GM12878 (cell line): ENCODE measurements at regions not wholly inside any gene's neighbourhood (a gene's known extent, or its start where the extent isn't known, plus 50 kb on each side); places are given as distances from the start of the nearest gene placed in this dataset.

Experiments used
- CEBPB ChIP-seq, 2 experiments: fragments of 150-350 bp in 1 of 2; IDR thresholded peaks; 2 replicates each; pipeline ENCODE4 v1.6.1; 2012 to 2014; ENCODE audit warnings: low read depth in 2 of 2, low read length in 2 of 2, borderline replicate concordance in 1 of 2, inconsistent platforms in 1 of 2
- CTCF ChIP-seq, 3 experiments: IDR thresholded peaks in 2 of 3; conservative IDR thresholded peaks in 1 of 3; 2 replicates each; pipeline ENCODE4 v1.5.1; 2011; ENCODE audit warnings: low read depth in 3 of 3, low read length in 3 of 3, mild to moderate bottlenecking in 3 of 3, control low read depth in 2 of 3, moderate library complexity in 2 of 3, inconsistent platforms in 1 of 3, mixed read lengths in 1 of 3; ENCODE audit not compliant: control insufficient read depth in 2 of 3, insufficient read depth in 1 of 3; ENCODE audit errors: extremely low read depth in 1 of 3
- MTA2 ChIP-seq: fragments of 450-650 bp; IDR thresholded peaks from 2 replicates; pipeline ENCODE4 v1.6.1; 2016; ENCODE audit warnings: low read depth, mild to moderate bottlenecking, moderate library complexity
- NR2F1 ChIP-seq: fragments of 450-650 bp; conservative IDR thresholded peaks from 2 replicates; pipeline ENCODE4 v1.6.1; 2017; ENCODE audit warnings: mild to moderate bottlenecking
- RBBP5 ChIP-seq: fragments of 200-600 bp; sonication (generic); conservative IDR thresholded peaks from 2 replicates; pipeline ENCODE4 v1.6.1; 2016
- RUNX3 ChIP-seq: IDR thresholded peaks from 2 replicates; pipeline ENCODE4 v1.6.1; 2012; ENCODE audit warnings: low read length, inconsistent platforms
- SKIL ChIP-seq: fragments of 450-650 bp; IDR thresholded peaks from 2 replicates; pipeline ENCODE4 v1.6.1; 2017; ENCODE audit warnings: mild to moderate bottlenecking, low read depth, inconsistent platforms; ENCODE audit not compliant: poor library complexity, severe bottlenecking
- TCF7 ChIP-seq: IDR thresholded peaks from 2 replicates; pipeline ENCODE4 v1.6.1; 2014; ENCODE audit warnings: antibody characterized with exemption, borderline replicate concordance
- TF ChIP-seq, protein P1 (sequence below): fragments of 450-650 bp; formaldehyde crosslinking; IDR thresholded peaks from 2 replicates; pipeline ENCODE4 v1.4.0; 2022; ENCODE audit warnings: mild to moderate bottlenecking, moderate library complexity
- TF ChIP-seq, protein P2 (sequence below): IDR thresholded peaks from 2 replicates; pipeline ENCODE4 v1.6.1; 2011; ENCODE audit warnings: low read depth, mild to moderate bottlenecking, low read length, moderate library complexity, borderline replicate concordance; ENCODE audit errors: extremely low read depth

DNA sequence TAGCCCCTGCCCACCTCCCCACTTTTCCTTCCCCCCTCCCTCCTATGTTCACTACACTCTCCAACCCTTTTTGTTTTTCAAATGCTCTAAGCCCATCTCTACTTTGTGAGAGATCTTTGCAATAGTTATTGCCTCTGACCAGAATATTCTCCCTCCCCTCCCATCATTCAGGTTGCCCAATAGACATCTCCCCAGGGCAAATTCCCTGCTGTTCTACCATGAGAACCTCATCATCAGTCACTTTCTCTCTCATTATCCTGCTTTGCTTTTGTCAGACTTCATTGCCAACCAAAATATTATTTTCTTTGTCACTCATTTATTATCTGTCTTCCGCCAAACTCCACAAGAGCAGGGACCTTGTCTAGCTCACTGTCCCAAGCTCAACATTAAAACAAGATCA is 268.2 kb upstream of the PPARGC1A start (continued):
- TF ChIP-seq, protein P1, sequence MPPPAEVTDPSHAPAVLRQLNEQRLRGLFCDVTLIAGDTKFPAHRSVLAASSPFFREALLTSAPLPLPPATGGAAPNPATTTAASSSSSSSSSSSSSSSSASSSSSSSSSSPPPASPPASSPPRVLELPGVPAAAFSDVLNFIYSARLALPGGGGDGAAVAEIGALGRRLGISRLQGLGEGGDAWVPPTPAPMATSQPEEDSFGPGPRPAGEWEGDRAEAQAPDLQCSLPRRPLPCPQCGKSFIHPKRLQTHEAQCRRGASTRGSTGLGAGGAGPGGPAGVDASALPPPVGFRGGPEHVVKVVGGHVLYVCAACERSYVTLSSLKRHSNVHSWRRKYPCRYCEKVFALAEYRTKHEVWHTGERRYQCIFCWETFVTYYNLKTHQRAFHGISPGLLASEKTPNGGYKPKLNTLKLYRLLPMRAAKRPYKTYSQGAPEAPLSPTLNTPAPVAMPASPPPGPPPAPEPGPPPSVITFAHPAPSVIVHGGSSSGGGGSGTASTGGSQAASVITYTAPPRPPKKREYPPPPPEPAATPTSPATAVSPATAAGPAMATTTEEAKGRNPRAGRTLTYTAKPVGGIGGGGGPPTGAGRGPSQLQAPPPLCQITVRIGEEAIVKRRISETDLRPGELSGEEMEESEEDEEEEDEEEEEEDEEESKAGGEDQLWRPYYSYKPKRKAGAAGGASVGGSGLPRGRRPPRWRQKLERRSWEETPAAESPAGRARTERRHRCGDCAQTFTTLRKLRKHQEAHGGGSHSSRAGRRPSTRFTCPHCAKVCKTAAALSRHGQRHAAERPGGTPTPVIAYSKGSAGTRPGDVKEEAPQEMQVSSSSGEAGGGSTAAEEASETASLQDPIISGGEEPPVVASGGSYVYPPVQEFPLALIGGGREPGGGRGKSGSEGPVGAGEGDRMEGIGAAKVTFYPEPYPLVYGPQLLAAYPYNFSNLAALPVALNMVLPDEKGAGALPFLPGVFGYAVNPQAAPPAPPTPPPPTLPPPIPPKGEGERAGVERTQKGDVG = no peak
- TF ChIP-seq RUNX3 (no peak), CTCF (IDR thresholded peaks at IDR 0.05 in 2 of 3, conservative IDR thresholded peaks at IDR 0.05 in 1 of 3; ENCODE audit: control insufficient read depth in 2 of 3, extremely low read depth in 1 of 3, insufficient read depth in 1 of 3, low read depth in 3 of 3, low read length in 3 of 3) (no peak), MTA2 (no peak), TCF7 (no peak), NR2F1 (no peak), CEBPB (IDR thresholded peaks at IDR 0.05; ENCODE audit: borderline replicate concordance in 1 of 2, low read depth in 2 of 2, low read length in 2 of 2) (no peak), SKIL (no peak), RBBP5 (no peak)
- TF ChIP-seq, protein P2, sequence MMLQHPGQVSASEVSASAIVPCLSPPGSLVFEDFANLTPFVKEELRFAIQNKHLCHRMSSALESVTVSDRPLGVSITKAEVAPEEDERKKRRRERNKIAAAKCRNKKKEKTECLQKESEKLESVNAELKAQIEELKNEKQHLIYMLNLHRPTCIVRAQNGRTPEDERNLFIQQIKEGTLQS = no peak
- TF ChIP-seq, all 136 proteins: peak for 0
